ENCODE measurements at regions not wholly inside any gene's neighbourhood (a gene's known extent, or its start where the extent isn't known, plus 50 kb on each side); places are given as distances from the start of the nearest gene placed in this dataset.

DNA sequence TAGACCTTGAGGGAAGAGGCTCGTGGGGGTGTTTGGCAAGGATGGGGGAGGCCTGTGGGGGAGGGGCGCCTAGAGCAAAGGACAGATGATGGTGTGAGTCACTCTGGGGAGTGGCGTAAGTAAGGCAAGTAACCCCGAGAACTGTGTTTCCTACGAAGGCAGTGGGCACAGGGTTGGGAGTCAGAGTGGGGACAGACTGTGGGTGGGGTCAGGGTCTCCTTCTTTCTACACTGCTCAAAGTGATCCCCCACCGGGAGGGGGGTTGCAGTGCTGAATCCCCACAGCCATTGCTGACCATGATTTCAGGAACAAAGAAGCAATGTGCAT is 136.8 kb downstream of the TENT4A start:
- peaks cover 23 to 34% of the 10 kb centered on the region in 2 experiments for H3K9me3 ChIP-seq (ENCODE audit: insufficient read depth in 2 of 2, low read depth in 1 of 2, low read length in 1 of 2)
- H3K4me1 ChIP-seq (replicated peaks in 1 of 4; ENCODE audit: control insufficient read depth in 3 of 4, insufficient read depth in 4 of 4, low read length in 3 of 4): no peaks in the 10 kb centered on the region
- CTCF ChIA-PET (ENCODE audit: partially characterized antibody): no interaction called here
- H3K36me3 ChIP-seq (ENCODE audit: control insufficient read depth in 2 of 4, insufficient read depth in 4 of 4, low read length in 3 of 4): no peaks in the 10 kb centered on the region
- no peak overlapping the region for H2AK5ac ChIP-seq (ENCODE audit: low read depth, low read length)
- POLR2A ChIA-PET (ENCODE audit: partially characterized antibody): no interaction called here
- no peak overlapping the region for H2BK12ac ChIP-seq (ENCODE audit: low read depth, low read length)
- no peak overlapping the region for H3K4me3 ChIP-seq (ENCODE audit: extremely low read depth in 1 of 4, insufficient read depth in 2 of 4, low read depth in 3 of 4, low read length in 4 of 4)
- H3K79me2 ChIP-seq (ENCODE audit: control insufficient read depth in 1 of 2, insufficient read depth in 2 of 2, low read length in 2 of 2): no peaks in the 10 kb centered on the region
- H2BK120ac ChIP-seq (replicated peaks; ENCODE audit: low read depth, low read length): no peak overlapping the region
- FAIRE-seq: no peak
- no peak overlapping the region for H4K91ac ChIP-seq (replicated peaks; ENCODE audit: insufficient read length, low read length)
- no peak overlapping the region for H3K18ac ChIP-seq (ENCODE audit: extremely low read depth, low read length)
- no peak overlapping the region for H3K27ac ChIP-seq (ENCODE audit: low read depth, low read length)
- H3K23ac ChIP-seq (ENCODE audit: insufficient read length): no peak overlapping the region
- no peaks in the 10 kb centered on the region for H3K79me1 ChIP-seq (ENCODE audit: low read depth, low read length)
- no peaks in the 10 kb centered on the region for H4K20me1 ChIP-seq (replicated peaks in 1 of 2; ENCODE audit: control insufficient read depth in 1 of 2, insufficient read depth in 2 of 2, low read length in 2 of 2)
- H3K14ac ChIP-seq (ENCODE audit: insufficient read length): no peak overlapping the region
- no peak for TF ChIP-seq SIX5 (IDR thresholded peaks at IDR 0.05; ENCODE audit: low read depth, low read length)
- no peak overlapping the region for H2AFZ ChIP-seq (ENCODE audit: low read length)
- H4K8ac ChIP-seq (ENCODE audit: extremely low read depth, insufficient read depth, low read length): no peak overlapping the region
- H3K27me3 ChIP-seq (replicated peaks in 1 of 4; ENCODE audit: control insufficient read depth in 3 of 4, extremely low read depth in 1 of 4, insufficient read depth in 3 of 4, low read length in 3 of 4): no peaks in the 10 kb centered on the region
- H2BK15ac ChIP-seq (ENCODE audit: low read length): no peak overlapping the region
- H3K4ac ChIP-seq (replicated peaks; ENCODE audit: insufficient read length, low read depth, low read length): no peak overlapping the region
- H3K4me2 ChIP-seq (ENCODE audit: insufficient read depth in 1 of 2, low read depth in 2 of 2, low read length in 2 of 2): no peak overlapping the region
- no peak overlapping the region for H2BK5ac ChIP-seq (ENCODE audit: low read depth, low read length)
- no peak overlapping the region for H3K9ac ChIP-seq (replicated peaks in 1 of 4; ENCODE audit: extremely low read depth in 1 of 4, low read depth in 3 of 4, low read length in 3 of 4)
- no peak overlapping the region for H3K56ac ChIP-seq (replicated peaks; ENCODE audit: insufficient read length, low read depth, low read length)
- no peaks in the 10 kb centered on the region; the same call in 1 of the 2 replicates for H3K23me2 ChIP-seq (ENCODE audit: low read depth, low read length)
- H4K5ac ChIP-seq (ENCODE audit: insufficient read length, low read depth, low read length): no peak overlapping the region
- no peak for DNase-seq (ENCODE audit: low read depth in 1 of 2, low spot score in 2 of 2)
- 96% methylated on average over 2 of the region's 6 CpGs; no CpG with 5 or more reads in 1 of the 2 experiments for WGBS, 2 experiments (ENCODE audit: extremely low coverage in 1 of 2, insufficient coverage in 1 of 2, insufficient read length in 1 of 2, insufficient replicate concordance in 2 of 2, low coverage in 1 of 2, low lambda C conversion rate in 2 of 2, missing lambda C conversion rate in 1 of 2)
- no peak overlapping the region for H2BK20ac ChIP-seq (ENCODE audit: low read length)

Data from H1 (cell line).